HAP-1 (cell line): ENCODE measurements at regions not wholly inside any gene's neighbourhood (a gene's known extent, or its start where the extent isn't known, plus 50 kb on each side); places are given as distances from the start of the nearest gene placed in this dataset.

ENCODE experiments used
- DNase-seq, 2 experiments: peaks; one replicate each; pipeline ENCODE4 v3.0.0-alpha.2; 2016 to 2020; ENCODE audit warnings: low spot score in 2 of 2
- H3K27me3 ChIP-seq: fragments of 250-450 bp; sonication (Bioruptor Pico); 2 replicates; pipeline ENCODE4 v1.5.1; 2020; ENCODE audit warnings: low read depth, mild to moderate bottlenecking, moderate library complexity
- H3K36me3 ChIP-seq: fragments of 250-450 bp; sonication (Bioruptor Pico); replicated peaks from 2 replicates; pipeline ENCODE4 v1.5.1; 2020; ENCODE audit warnings: mild to moderate bottlenecking
- H3K4me1 ChIP-seq: fragments of 250-450 bp; sonication (Bioruptor Pico); 2 replicates; pipeline ENCODE4 v1.5.1; 2020; ENCODE audit warnings: mild to moderate bottlenecking
- H3K4me3 ChIP-seq: fragments of 250-450 bp; sonication (Bioruptor Pico); 2 replicates; pipeline ENCODE4 v1.5.1; 2020; ENCODE audit warnings: mild to moderate bottlenecking, moderate library complexity
- H3K9me3 ChIP-seq: fragments of 250-450 bp; sonication (Bioruptor Pico); 2 replicates; pipeline ENCODE4 v1.5.1; 2020; ENCODE audit warnings: mild to moderate bottlenecking, moderate library complexity
- in situ Hi-C: fragments of 300-500 bp; cut with MboI; formaldehyde crosslinking; loops from 3 replicates; pipeline ENCODE4 v1.14.3; 2020; ENCODE audit warnings: low sequenced_read_pairs, inconsistent platforms, mixed read lengths

DNA sequence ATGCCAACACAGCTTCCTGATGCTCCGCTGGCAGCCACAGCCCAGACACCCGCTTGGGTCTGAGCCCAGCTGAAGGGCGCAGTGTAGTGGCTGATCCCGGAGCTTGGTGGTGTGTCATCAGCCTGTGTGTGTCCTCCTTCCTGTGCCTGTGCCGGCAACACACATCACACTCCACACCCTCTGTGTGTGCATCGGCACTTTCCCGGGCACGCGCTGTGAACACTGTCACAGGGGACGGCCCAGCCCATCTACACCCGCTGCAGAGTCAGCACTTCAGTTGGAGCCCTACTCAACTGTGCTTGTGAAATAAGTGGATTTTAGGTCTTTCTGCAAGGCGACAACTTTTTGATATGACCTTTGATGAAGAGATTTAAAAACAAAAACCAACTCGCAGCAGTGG lies 189.4 kb downstream of the IRX2 start:
- Histone ChIP-seq H3K4me3 (no peak overlapping the region), H3K4me1 (no peaks in the 10 kb centered on the region), H3K9me3 (no peaks in the 10 kb centered on the region), H3K27me3 (no peaks in the 10 kb centered on the region), H3K36me3 (no peaks in the 10 kb centered on the region)
- in situ Hi-C loops: no loop called here
- DNase-seq: no peak

DNA sequence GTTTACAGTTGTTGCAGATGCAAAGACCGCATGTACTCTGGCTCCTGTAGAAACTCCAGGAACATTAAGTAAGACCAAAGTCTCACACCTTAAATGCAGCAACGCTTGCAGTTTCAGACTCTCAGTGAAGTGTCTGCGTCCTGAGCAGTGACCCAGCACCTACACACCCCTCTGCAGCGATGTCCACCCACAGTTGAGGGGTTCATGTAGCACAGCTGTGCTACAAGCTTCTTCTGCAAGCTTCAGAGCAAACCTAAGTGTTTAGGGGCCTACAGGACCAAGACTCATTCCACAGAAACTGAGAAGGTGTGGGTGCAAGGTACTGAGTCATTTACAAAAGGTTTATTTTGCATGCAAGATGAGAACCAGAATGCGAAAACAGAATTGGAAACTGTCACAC lies 191.0 kb downstream of the IRX2 start:
- in situ Hi-C loops: no loop called here
- Histone ChIP-seq H3K36me3 (no peaks in the 10 kb centered on the region), H3K4me1 (no peaks in the 10 kb centered on the region), H3K9me3 (no peaks in the 10 kb centered on the region), H3K4me3 (no peak overlapping the region), H3K27me3 (no peaks in the 10 kb centered on the region)
- no peak for DNase-seq

- Histone ChIP-seq H3K4me3 (no peak overlapping the region), H3K27me3 (no peaks in the 10 kb centered on the region), H3K9me3 (no peaks in the 10 kb centered on the region; the same call in 1 of the 2 replicates), H3K36me3 (no peaks in the 10 kb centered on the region), H3K4me1 (no peaks in the 10 kb centered on the region)
- DNase-seq: no peak
- in situ Hi-C loops: no loop called here
These were observed 194.0 kb downstream of the IRX2 start for GRCh38 chr5:2557435-2557834.

DNA sequence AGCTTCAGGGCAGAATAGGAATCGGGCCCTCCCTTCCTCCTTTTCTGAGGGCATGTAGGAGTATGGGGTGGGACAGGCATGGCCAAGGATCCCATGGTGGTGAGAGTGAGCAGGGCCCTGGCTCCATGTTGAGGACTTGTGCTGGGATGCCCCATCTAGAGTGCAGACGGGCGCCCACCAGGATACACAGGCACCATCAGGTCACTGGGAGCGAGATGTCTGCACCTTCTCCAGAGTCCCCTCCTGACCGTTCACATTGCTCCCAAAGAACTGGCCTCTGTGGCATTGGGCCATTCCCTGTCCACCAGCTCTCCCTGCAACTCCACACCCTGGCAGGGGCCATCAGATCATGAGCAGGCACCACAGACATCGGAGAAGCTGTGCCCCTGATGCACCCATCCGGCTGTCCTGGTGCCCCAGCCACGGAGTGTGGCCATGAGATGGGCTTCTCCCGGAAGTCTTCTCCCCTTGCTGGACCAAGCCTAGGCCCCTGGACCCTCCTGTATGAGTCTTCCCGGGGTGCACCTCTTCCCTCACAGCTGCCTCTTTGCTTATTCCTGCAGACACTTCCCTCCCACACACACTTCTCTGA lies 195.0 kb downstream of the IRX2 start:
- H3K4me1 ChIP-seq: no peaks in the 10 kb centered on the region
- no peak for DNase-seq
- in situ Hi-C loops: no loop called here
- H3K4me3 ChIP-seq: no peak overlapping the region
- no peaks in the 10 kb centered on the region; the same call in 1 of the 2 replicates for H3K9me3 ChIP-seq
- H3K36me3 ChIP-seq: no peaks in the 10 kb centered on the region
- no peaks in the 10 kb centered on the region for H3K27me3 ChIP-seq

DNA sequence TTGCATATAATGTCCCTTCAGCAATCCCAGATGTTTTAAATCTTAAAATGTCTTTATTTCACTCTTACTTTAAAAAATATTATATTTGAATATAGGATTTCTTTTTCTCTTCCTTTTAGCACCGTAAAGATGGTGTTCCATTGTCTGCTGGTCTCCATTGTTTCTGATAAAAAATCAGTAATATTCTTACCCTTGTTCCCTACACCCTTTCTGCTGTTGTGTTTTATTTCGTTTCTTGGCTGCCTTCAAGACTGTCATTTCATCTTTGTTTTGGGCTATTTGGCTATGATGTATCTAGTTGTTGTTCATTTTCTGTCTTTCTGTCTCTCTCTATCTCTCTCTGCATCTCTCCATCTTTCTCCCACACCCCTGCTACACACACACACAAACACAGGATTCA lies 197.9 kb downstream of the IRX2 start:
- in situ Hi-C loops: no loop called here
- DNase-seq: no peak
- no peaks in the 10 kb centered on the region for H3K27me3 ChIP-seq
- H3K4me3 ChIP-seq: no peak overlapping the region
- no peaks in the 10 kb centered on the region for H3K4me1 ChIP-seq
- no peaks in the 10 kb centered on the region for H3K36me3 ChIP-seq
- H3K9me3 ChIP-seq: no peaks in the 10 kb centered on the region; the same call in 1 of the 2 replicates

GRCh38 chr5:2550509-2550908 lies 201.0 kb downstream of the IRX2 start:
- no peak for DNase-seq
- Histone ChIP-seq H3K9me3 (no peaks in the 10 kb centered on the region; the same call in 1 of the 2 replicates), H3K4me1 (no peaks in the 10 kb centered on the region), H3K4me3 (no peak overlapping the region), H3K36me3 (no peaks in the 10 kb centered on the region), H3K27me3 (no peaks in the 10 kb centered on the region)
- in situ Hi-C loops: no loop called here

DNA sequence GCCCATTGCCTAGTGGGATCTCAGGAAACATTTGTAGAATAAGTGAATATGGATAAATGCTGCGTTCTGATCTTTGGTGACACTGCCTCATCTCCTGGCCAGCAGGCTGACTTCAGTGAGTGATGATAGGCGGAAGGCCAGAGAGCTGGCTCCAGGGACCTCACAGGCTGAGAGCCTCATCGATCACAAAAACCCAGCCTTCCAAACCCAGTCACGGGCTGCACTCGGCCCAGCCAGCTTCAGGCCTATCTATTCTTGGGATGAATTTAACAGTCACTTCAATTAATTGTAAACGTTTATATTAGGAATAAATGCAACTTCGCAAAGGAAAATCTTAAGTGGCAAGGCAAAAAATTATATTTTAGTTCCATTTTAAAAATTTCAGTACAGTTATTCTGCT lies 201.6 kb downstream of the IRX2 start:
- Histone ChIP-seq H3K36me3 (no peaks in the 10 kb centered on the region), H3K4me1 (no peaks in the 10 kb centered on the region), H3K4me3 (no peak overlapping the region), H3K27me3 (no peaks in the 10 kb centered on the region), H3K9me3 (no peaks in the 10 kb centered on the region; the same call in 1 of the 2 replicates)
- no peak for DNase-seq
- in situ Hi-C loops: no loop called here

DNA sequence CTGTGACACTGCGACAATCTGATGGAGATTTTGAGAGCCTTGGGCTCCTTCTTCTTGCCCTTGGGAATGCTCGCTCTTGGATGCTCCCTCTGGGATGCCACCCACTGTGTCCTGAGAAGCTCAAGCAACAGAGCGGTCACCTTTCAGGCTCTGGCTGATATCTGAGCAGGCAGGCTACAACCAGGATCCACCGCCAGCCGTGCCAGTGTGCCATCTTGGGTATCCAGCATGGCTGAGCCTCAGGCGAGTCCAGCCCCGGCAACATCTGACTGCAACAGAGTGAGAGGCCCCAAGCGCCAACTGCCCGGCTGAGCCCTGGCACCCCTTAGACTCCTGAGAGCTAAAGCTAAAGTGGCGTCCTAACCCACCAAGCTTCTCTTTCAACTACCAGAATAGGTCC lies 202.1 kb downstream of the IRX2 start:
- Histone ChIP-seq H3K4me1 (no peaks in the 10 kb centered on the region), H3K4me3 (no peak overlapping the region), H3K27me3 (no peaks in the 10 kb centered on the region), H3K9me3 (no peaks in the 10 kb centered on the region; the same call in 1 of the 2 replicates), H3K36me3 (no peaks in the 10 kb centered on the region)
- in situ Hi-C loops: no loop called here
- no peak for DNase-seq

DNA sequence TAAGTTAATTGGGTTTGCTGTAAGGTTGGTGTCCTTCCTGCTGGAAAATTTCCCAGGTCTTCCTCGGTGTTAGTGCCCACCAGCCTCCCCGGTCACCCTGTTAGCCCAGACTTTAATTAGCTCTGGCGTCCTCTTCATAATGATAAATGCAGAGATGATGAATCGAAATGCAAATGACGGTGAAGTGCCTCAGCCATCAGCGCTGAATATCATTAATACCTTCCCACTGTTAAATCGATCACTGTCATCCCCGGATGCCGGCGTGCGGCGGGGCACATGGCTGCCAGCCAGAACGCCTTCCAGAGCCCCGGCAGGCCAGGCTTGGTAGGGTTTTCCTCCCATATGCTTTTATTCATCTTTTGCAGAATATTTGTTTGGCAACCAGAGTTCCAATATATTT lies 204.5 kb downstream of the IRX2 start:
- H3K27me3 ChIP-seq: no peaks in the 10 kb centered on the region
- in situ Hi-C loops: no loop called here
- DNase-seq: no peak

DNA sequence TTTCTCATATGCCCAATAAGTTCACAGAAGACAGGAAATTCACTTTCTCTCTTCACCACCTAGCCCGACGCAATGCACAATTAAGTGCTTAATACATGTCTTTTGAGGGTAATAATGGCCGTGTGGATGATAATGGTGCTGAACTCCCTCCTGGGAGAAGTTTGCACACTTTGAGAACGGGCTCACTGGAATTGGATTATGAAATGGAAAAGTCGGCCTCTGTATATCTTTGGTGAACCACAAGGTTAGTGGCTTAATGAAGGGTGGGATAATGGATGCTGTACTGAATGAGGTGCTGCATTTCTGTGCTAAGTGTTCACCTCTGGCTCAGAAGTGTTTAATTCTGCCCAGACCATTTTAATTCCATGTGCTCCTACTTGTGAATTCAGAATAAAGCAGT lies 207.5 kb downstream of the IRX2 start:
- no peak for DNase-seq
- Histone ChIP-seq H3K9me3 (no peaks in the 10 kb centered on the region), H3K4me3 (no peak overlapping the region), H3K4me1 (no peaks in the 10 kb centered on the region), H3K27me3 (no peaks in the 10 kb centered on the region), H3K36me3 (no peaks in the 10 kb centered on the region)
- in situ Hi-C loops: no loop called here

More for the DNA sequence above, 204.5 kb downstream of the IRX2 start:
- H3K4me1 ChIP-seq: no peaks in the 10 kb centered on the region
- no peaks in the 10 kb centered on the region for H3K36me3 ChIP-seq
- H3K4me3 ChIP-seq: no peak overlapping the region
- H3K9me3 ChIP-seq: no peaks in the 10 kb centered on the region

- in situ Hi-C loops: no loop called here
- no peaks in the 10 kb centered on the region for H3K36me3 ChIP-seq
These were observed 208.7 kb downstream of the IRX2 start for GRCh38 chr5:2542821-2543220.

DNA sequence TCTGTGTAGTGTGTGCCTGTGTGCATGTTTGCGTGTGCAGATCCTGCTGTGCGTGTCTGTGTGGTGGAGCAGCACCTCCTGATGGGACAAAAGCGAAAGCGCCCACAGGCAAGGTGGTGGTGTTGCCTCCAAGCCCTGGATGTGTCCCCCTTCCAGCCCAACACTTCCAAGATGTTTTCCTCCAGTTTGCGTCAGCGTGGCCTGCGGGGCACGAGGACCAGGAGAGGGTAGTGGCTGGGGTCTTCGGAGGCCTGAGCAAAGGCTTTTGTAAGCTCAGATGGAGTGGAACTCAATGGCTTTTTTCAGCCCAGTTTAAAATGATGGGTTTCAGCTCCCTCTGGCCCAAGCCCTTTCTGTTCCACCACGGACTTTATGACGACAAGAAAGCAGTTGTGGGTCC lies 209.5 kb downstream of the IRX2 start:
- Histone ChIP-seq H3K36me3 (no peaks in the 10 kb centered on the region), H3K9me3 (no peaks in the 10 kb centered on the region), H3K4me3 (no peak overlapping the region), H3K4me1 (no peaks in the 10 kb centered on the region), H3K27me3 (no peaks in the 10 kb centered on the region)
- in situ Hi-C loops: no loop called here
- no peak for DNase-seq

More at GRCh38 chr5:2542821-2543220, 208.7 kb downstream of the IRX2 start:
- DNase-seq: no peak
- H3K27me3 ChIP-seq: no peaks in the 10 kb centered on the region
- H3K4me1 ChIP-seq: no peaks in the 10 kb centered on the region
- H3K4me3 ChIP-seq: no peak overlapping the region
- H3K9me3 ChIP-seq: no peaks in the 10 kb centered on the region

DNA sequence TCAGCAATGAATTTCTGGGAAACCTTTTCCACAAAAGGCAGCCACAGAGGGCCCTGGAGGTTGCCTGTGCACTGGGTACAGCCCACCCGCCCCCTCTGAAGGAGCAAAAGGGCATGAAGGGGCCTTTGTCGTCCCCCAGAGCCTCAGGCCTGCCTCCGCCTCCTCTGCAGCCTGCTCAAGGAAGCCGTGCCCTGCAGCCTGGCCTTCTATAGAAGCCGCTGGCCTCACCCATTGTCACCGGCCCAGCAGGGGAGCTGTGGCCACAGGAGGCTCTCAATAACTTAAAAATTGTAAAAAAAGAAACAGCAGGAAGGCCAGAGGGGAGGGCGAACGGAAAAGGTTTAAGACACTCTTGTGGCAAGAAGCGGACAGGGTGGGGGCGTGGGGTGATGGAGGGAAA lies 213.3 kb downstream of the IRX2 start:
- peak in 1 of 2 experiments; percentile 28 for DNase-seq

DNA sequence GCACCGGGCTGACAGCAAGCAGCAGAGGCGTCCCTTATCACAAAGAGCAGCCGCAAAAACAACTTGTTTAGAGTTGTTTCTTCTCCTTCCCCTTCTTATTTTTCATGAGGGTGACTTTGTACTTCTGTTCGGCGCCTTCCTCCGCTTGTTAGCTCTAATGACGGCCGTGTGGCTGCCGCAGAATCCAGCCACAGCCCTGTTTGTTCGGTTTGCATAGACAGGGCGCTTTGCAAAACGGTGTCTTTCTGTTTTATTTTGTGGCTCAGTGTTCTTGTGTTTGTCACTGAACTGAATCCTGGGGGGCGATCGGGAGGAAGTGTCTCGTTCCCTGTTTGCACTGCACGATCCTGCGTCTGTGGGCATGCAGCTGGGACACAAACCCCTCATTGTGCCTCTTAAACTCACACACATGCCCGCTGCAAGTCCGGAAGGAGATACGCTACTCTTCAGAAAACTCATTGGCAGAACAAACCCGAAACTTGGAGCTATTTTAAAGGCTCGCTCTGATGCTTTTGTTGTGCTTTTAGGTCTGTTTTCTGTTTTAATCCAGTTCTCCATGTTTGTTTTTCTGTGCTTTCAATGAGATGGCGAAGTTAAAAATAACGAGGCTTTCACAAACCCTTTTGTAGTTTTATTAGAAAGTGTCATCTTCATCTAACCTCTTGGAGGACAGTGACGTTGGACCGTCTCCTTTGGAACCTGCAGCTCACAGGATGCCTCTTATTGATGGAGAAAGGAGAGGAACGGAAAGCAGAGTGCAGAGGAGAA lies 213.9 kb downstream of the IRX2 start:
- no peaks in the 10 kb centered on the region for H3K4me1 ChIP-seq
- in situ Hi-C loops: no loop called here
- H3K9me3 ChIP-seq: no peaks in the 10 kb centered on the region
- no peak for DNase-seq
- H3K4me3 ChIP-seq: no peak overlapping the region
- H3K36me3 ChIP-seq: no peaks in the 10 kb centered on the region
- H3K27me3 ChIP-seq: no peaks in the 10 kb centered on the region

More for the DNA sequence above, 213.3 kb downstream of the IRX2 start:
- Histone ChIP-seq H3K9me3 (no peaks in the 10 kb centered on the region), H3K4me3 (no peak overlapping the region), H3K27me3 (no peaks in the 10 kb centered on the region), H3K4me1 (no peaks in the 10 kb centered on the region), H3K36me3 (no peaks in the 10 kb centered on the region)
- in situ Hi-C loops: no loop called here
